Peyer's patch (tissue), 4 donors: ENCODE measurements at regions not wholly inside any gene's neighbourhood (a gene's known extent, or its start where the extent isn't known, plus 50 kb on each side); places are given as distances from the start of the nearest gene placed in this dataset.

ENCODE experiments used
- POLR2A ChIP-seq, 2 donors: fragments of 450-650 bp; IDR thresholded peaks; one replicate each; pipeline ENCODE4 v1.5.1; 2017; ENCODE audit warnings: antibody characterized with exemption in 2 of 2, mild to moderate bottlenecking in 2 of 2, moderate library complexity in 2 of 2
- TF ChIP-seq, protein P1 (sequence below), 6 experiments: fragments of 450-650 bp in 4 of 6; fragments of 200-600 bp in 2 of 6; sonication (generic) in 1 of 6; IDR thresholded peaks; one replicate each; pipeline ENCODE4 v1.5.1; 2017 to 2019; ENCODE audit warnings: antibody characterized with exemption in 6 of 6, mild to moderate bottlenecking in 3 of 6, moderate library complexity in 1 of 6

- TF ChIP-seq, protein P1, sequence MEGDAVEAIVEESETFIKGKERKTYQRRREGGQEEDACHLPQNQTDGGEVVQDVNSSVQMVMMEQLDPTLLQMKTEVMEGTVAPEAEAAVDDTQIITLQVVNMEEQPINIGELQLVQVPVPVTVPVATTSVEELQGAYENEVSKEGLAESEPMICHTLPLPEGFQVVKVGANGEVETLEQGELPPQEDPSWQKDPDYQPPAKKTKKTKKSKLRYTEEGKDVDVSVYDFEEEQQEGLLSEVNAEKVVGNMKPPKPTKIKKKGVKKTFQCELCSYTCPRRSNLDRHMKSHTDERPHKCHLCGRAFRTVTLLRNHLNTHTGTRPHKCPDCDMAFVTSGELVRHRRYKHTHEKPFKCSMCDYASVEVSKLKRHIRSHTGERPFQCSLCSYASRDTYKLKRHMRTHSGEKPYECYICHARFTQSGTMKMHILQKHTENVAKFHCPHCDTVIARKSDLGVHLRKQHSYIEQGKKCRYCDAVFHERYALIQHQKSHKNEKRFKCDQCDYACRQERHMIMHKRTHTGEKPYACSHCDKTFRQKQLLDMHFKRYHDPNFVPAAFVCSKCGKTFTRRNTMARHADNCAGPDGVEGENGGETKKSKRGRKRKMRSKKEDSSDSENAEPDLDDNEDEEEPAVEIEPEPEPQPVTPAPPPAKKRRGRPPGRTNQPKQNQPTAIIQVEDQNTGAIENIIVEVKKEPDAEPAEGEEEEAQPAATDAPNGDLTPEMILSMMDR (IDR thresholded peaks at IDR 0.05), result no peak
- no peak for TF ChIP-seq POLR2A (IDR thresholded peaks at IDR 0.05)
These were observed 586.5 kb upstream of the IGFBP3 start for GRCh38 chr7:46507560-46507959.
